ENCODE measurements at regions not wholly inside any gene's neighbourhood (a gene's known extent, or its start where the extent isn't known, plus 50 kb on each side); places are given as distances from the start of the nearest gene placed in this dataset.

GRCh38 chr5:174446446-174446845 lies 277.9 kb upstream of the MSX2 start:
- Histone ChIP-seq H3K36me3 (ENCODE audit: control insufficient read depth in 2 of 2, extremely low read depth in 1 of 2, insufficient read depth in 2 of 2, low read length in 2 of 2) (no peaks in the 10 kb centered on the region), H4K20me1 (replicated peaks; ENCODE audit: control insufficient read depth, extremely low read depth, insufficient read depth, low read length) (no peaks in the 10 kb centered on the region), H3K4me3 (replicated peaks in 1 of 3; ENCODE audit: insufficient read depth in 1 of 3, low read depth in 1 of 3, low read length in 3 of 3) (no peak overlapping the region), H3K4me2 (ENCODE audit: insufficient read depth, low read length) (no peak overlapping the region), H3K79me2 (ENCODE audit: control insufficient read depth, insufficient read depth, low read length) (no peaks in the 10 kb centered on the region), H3K27me3 (ENCODE audit: control insufficient read depth in 2 of 2, insufficient read depth in 2 of 2, low read length in 2 of 2) (no peaks in the 10 kb centered on the region), H2AFZ (ENCODE audit: low read depth, low read length) (no peak overlapping the region), H3K4me1 (ENCODE audit: control insufficient read depth, extremely low read depth, insufficient read depth, low read length) (no peaks in the 10 kb centered on the region), H3K9me3 (replicated peaks; ENCODE audit: control insufficient read depth, insufficient read depth, low read length) (peaks cover 8% of the 10 kb centered on the region), H3K9me1 (replicated peaks; ENCODE audit: control insufficient read depth, extremely low read depth, insufficient read depth, low read length) (no peaks in the 10 kb centered on the region), H3K9ac (replicated peaks; ENCODE audit: extremely low read depth, insufficient read depth, low read length) (no peak overlapping the region), H3K27ac (ENCODE audit: insufficient read depth, low read depth, low read length) (no peak overlapping the region)
- dilution Hi-C loops (cut with MboI; ENCODE audit: extremely low pct_ligation_motif_present, low sequenced_read_pairs) (no loop called here), intact Hi-C loops (cut with micrococcal nuclease) (no loop called here)
- TF ChIP-seq EZH2 (IDR thresholded peaks at IDR 0.05; ENCODE audit: borderline replicate concordance, low read depth, low read length, severe bottlenecking) (no peak), POLR2A (IDR thresholded peaks at IDR 0.05; ENCODE audit: low read depth, low read length) (no peak), MYC (IDR thresholded peaks at IDR 0.05; ENCODE audit: low read depth, low read length) (no peak), CTCF (IDR thresholded peaks at IDR 0.05; ENCODE audit: extremely low read depth in 1 of 2, insufficient read depth in 1 of 2, low read depth in 1 of 2, low read length in 2 of 2) (no peak), JUN (IDR thresholded peaks at IDR 0.05; ENCODE audit: borderline replicate concordance, insufficient read depth, insufficient read length, low read depth) (no peak)
- no TSS peak for BruUV-seq (replicated peaks)
- FAIRE-seq, result no peak
- POLR2A ChIA-PET, result no interaction called here
- CTCF ChIA-PET, result no interaction called here
- DNase-seq (ENCODE audit: low read depth, low spot score), result no peak

DNA sequence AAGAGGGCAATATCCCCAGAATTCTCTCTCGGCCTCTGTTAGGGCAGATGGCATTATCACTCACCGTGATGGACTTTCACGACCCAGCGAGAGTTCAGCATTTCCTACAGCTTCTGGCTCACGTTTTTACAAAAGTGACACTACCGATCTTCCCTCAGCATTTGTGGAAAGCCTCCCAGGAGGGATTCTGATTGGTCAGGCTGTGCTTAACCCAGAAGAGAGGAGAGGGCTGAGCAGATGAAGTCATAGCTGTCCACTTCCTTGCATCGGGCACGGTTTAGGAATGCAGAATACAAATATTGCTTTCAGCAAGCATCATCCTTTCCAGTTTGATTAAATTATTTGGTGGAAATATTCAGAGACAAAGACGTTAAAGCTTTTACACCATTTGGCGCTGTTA lies 277.4 kb upstream of the MSX2 start:
- no peak overlapping the region for H3K4me2 ChIP-seq (ENCODE audit: insufficient read depth, low read length)
- dilution Hi-C loops (cut with MboI; ENCODE audit: extremely low pct_ligation_motif_present, low sequenced_read_pairs) (no loop called here), intact Hi-C loops (cut with micrococcal nuclease) (no loop called here)
- FAIRE-seq (no peak), DNase-seq (ENCODE audit: low read depth, low spot score) (no peak)
- no TSS peak for BruUV-seq (replicated peaks)
- H3K79me2 ChIP-seq (ENCODE audit: control insufficient read depth, insufficient read depth, low read length), result no peaks in the 10 kb centered on the region
- H3K9ac ChIP-seq (replicated peaks; ENCODE audit: extremely low read depth, insufficient read depth, low read length), result no peak overlapping the region
- no peaks in the 10 kb centered on the region for H3K4me1 ChIP-seq (ENCODE audit: control insufficient read depth, extremely low read depth, insufficient read depth, low read length)
- no peaks in the 10 kb centered on the region for H3K27me3 ChIP-seq (ENCODE audit: control insufficient read depth in 2 of 2, insufficient read depth in 2 of 2, low read length in 2 of 2)
- H3K36me3 ChIP-seq (ENCODE audit: control insufficient read depth in 2 of 2, extremely low read depth in 1 of 2, insufficient read depth in 2 of 2, low read length in 2 of 2), result no peaks in the 10 kb centered on the region
- H2AFZ ChIP-seq (ENCODE audit: low read depth, low read length), result no peak overlapping the region
- no peaks in the 10 kb centered on the region for H4K20me1 ChIP-seq (replicated peaks; ENCODE audit: control insufficient read depth, extremely low read depth, insufficient read depth, low read length)
- H3K9me3 ChIP-seq (replicated peaks; ENCODE audit: control insufficient read depth, insufficient read depth, low read length), result peaks cover 8% of the 10 kb centered on the region
- H3K4me3 ChIP-seq (replicated peaks in 1 of 3; ENCODE audit: insufficient read depth in 1 of 3, low read depth in 1 of 3, low read length in 3 of 3), result no peak overlapping the region
- CTCF ChIA-PET, result no interaction called here
- POLR2A ChIA-PET, result no interaction called here
- no peaks in the 10 kb centered on the region for H3K9me1 ChIP-seq (replicated peaks; ENCODE audit: control insufficient read depth, extremely low read depth, insufficient read depth, low read length)
- TF ChIP-seq POLR2AphosphoS5 (IDR thresholded peaks at IDR 0.05; ENCODE audit: insufficient read depth, low read depth, low read length) (no peak), POLR2A (IDR thresholded peaks at IDR 0.05; ENCODE audit: low read depth, low read length) (no peak)
- no peak overlapping the region for H3K27ac ChIP-seq (ENCODE audit: insufficient read depth, low read depth, low read length)
